ENCODE measurements at regions not wholly inside any gene's neighbourhood (a gene's known extent, or its start where the extent isn't known, plus 50 kb on each side); places are given as distances from the start of the nearest gene placed in this dataset.

DNA sequence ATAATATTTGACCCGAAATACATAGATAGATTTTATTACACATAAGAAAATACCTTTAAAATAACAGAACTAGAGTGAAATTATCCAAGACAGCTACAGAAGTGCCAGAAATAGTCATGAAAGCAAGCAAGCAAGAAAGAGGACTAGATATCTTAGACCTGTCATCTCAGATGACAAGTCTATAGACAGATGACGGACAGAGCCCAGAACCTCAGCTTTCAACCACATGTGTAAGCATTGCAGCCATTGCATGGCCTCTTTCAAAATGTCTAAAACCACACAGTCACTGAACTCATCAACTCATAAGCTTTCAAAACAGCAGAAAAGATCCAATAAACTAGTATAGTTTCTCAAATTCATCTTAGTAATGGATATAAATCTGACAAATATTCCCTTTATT lies 59.8 kb upstream of the FHIT start:
- DNase-seq, result no peak

DNA sequence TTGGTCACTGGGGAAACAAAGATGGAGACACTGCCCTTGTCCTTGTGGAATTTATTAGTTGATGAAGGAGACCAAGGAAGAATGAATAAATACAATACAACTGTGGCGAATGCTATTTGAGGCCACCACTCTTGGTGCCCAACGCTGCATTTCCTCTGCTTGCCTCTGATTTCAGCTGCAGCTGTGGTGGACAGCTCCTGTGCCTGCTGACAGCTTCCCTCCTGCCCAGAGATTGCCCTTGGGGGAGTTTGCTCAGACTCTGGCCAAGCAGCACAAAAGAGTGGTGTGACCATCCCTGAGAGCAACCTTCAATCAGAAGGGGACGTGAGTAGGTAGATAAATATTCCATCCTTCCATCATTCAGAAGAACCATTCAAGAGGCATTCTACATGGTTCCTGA lies 64.6 kb upstream of the FHIT start:
- no peak for DNase-seq

DNA sequence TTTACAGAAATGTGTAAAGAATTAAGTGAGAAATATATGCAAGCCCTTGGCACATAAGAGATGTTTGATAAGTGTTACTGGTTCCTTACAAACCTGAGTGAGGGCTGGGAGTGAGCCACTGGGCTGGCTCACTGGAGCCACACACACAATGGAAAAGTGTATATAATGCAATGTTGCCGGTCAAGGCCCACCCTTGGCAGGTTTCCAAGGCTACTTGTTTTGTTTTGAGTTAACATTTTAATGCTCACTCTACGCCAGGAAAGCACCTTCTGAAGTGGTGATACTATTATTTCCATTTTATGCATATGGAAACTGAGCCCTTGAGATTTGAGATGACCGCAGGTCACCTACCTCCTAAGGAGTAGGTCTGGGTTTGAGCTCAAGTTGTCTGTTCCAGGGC lies 71.8 kb upstream of the FHIT start:
- DNase-seq, result no peak

DNA sequence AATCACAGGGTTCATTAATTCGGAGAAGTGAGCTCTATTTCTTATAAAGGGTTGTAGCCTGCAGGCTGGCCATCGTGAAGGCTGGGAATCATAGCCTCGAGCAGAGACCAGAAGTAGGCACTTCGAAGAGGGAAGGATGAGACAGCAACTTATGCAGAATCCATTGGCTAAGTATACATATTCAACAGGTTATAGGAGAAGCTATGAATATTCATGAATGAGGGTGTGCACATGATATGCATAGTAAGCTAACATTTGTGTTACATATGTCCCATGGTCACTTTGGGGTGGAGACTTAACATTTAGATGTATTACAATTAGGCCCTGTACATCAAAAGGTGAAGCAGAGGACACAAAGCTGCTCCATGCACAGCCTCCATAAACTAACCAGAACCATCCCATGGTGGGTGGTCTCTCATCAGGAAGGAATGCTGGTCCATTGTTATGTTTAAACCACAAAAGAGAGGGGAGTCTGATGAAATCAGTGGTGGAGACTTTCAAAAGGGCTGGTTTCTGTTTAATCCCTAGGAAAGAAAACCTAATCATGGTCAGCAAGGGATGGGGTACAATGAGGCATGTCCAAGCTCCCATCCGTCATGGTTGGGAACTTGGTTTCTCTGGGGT lies 80.8 kb upstream of the FHIT start:
- DNase-seq, result no peak

DNA sequence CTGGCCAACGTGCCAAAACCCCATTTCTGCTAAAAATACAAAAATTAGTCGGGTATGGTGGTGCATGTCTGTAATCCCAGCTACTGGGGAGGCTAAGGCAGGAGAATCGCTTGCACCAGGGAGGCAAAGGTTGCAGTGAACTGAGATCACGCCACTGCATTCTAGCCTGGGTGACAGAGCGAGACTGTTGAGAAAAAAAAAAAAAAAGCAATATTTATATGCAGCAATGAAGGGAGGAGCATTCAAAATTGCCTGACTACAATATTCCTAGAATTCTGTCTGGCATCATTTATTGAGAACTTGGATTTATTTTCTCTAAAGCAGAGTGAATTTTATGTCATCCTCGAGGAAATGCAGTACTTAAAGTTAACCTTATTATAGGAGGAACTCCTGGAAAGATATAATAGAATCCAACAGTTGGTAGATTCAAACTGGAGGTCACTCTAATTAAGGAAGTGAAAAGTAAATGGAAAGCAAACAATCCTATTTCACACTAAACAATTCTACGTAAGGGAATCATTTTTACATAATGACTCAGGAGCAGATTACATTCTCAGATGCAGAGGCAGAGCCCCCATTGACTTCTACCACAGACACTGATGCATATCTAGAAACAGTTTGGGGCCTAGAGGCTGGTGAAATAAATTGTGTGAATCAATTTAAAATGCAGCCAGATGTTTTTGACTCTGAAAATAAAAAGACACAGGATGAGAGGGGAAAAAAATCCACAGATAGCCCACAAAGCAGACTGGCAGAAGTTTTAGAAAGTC lies 82.1 kb upstream of the FHIT start:
- DNase-seq, result no peak

DNA sequence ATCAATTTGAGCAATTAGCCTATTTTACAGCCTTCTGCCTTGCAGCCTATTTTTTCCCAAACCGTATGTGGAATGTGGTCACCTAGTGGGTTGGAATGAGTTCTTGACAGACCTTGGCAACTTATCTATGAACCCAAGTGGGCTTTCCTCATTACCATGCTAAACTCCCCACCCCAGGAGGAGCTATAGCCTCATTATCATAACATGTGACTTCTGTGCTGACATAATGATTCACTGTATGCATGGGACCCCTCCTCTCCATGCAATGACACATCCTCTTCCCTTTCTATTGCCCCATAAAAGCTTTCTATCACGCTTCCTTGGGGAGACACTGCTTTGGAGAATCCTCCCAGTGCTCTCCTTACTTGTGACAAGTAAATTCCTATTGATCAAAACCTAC lies 83.5 kb upstream of the FHIT start:
- no peak for DNase-seq

DNA sequence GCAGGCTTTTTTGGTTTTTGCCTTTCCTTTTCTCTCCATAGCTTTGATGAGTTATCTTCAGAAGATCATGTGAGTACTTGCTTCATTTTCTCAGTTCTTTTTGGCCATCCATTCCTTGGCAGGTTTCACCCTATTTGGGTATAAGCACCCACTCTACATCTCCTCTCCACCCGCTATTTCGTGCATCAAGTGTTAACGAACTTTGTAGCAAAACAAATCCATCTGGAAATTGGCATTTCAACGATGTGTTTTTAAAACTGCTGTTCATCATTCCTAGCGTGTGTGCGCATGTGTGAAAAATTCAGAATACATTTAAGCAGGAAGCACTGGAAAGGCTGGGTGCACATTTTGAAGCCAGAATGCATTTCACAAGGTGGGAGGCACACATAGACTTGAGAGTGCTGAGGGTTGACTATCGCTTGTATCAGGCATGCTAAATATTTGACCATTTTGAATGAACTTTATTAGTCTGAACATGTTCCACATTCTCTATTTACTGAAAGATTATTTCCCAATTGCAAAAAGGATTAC lies 89.7 kb upstream of the FHIT start:
- DNase-seq, result no peak

DNA sequence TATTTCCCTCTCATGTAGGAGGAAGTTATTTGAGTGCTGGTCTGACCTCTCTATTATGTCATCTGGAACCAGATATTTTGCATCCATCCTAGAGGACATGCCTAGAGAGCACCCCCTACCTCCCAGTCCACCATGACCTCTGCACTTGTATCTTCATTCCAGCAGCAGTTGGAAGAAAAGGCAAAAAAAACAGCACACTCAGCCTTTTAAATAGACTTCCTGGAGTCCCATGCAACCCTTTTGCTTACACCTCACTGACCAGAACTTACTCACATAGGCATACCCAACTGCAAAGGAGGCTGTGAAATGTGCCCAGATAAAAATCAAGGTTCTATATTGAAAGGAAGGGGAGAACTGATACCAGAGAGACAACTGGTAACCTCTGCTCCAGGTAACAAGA lies 92.3 kb upstream of the FHIT start:
- no peak for DNase-seq

DNA sequence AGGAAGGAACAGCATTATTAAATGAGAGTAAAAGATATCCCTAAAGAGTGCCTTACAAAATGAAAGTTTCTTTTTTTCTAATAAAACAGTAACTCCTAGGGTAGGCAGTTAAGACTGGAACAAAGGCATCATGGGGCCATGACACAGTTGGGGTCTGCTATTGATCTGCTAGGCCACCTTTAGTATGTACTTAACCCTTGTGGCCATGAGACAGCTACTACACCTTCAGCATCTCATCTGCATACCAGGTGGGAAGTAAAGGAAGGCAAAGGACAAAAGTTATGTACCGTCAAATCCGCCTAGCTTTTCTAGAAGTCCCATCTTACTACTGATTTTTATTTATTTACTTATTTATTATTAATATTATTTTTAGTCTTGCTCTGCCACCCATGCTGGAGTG lies 93.8 kb upstream of the FHIT start:
- no peak for DNase-seq

DNA sequence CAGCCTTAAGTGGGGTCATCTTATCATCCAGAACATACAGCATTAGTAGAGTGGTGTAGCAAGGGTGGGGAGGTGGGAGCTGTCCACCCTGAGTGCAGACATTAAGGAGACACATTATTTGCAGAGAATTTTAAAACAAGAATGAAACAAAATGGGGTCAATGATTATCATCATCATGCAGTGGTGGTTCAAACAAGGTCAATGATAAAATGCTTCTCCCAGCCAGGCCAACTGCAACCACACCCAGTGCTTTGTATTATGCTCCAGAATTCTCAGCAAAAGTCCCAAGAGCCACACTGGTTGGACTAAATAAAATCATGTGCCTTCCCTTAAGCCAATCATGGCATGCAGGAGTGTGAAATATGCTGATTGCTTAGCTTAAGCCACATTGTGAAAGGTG lies 96.7 kb upstream of the FHIT start:
- no peak for DNase-seq

DNA sequence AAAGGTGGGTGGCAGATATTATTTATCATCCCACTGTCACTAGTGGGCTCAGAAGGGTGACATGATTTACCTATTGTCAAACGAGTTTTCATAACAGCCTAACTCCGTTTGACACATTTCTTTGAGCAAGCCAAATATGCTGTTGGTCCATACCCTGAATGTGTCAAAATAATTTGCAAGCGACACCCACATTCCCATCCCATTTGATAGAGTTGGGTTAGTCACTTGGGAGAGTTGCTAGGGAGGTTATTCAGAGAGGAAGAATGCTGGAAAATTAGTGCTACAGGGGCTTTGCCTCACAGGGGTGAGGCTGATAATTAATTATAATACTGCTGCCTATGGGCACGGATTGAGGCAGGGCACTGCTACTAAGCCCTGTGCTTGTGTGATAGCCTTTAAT lies 98.5 kb upstream of the FHIT start:
- no peak for DNase-seq

DNA sequence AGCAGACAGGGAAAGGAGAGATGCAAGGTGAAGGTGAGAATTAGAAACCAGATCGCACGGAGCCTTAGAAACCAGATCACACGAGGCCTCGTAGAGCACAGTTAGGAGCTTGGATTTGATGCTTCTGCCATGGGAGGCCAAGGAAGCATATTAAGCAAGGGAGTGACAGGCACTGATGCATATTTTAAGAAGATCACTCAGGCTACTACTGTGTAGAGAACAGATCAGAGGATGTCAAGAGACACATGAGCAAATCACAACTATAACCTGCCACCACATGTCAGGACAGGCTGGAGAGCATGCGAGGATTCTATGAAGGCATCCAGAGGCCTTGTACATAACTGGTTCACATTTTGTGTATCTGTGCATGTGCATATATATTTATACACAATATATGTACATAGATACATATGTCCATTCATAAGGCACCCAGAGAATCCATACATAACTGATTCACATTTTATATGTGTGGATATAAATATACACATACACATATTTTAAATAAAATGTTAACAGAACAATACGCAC lies 99.6 kb upstream of the FHIT start:
- DNase-seq, result no peak

DNA sequence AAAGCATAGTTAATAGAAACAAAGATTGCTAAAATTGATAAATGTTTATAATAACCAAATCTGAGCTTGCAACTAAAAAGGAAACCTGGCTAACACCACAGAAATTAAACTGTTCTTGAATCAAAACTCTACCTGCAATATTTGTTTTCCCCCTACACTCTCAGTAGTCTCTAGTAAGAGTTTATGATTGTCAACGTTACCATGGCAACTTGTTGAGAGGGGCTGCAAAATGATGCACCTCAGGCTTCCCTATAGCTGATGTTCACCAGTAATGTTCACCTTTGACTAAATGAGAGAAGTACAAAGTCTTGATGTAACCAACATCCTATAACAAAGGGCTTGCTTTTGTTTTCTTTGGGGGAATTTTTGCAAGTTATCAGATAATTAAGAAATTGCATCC lies 101.1 kb upstream of the FHIT start:
- DNase-seq, result no peak

DNA sequence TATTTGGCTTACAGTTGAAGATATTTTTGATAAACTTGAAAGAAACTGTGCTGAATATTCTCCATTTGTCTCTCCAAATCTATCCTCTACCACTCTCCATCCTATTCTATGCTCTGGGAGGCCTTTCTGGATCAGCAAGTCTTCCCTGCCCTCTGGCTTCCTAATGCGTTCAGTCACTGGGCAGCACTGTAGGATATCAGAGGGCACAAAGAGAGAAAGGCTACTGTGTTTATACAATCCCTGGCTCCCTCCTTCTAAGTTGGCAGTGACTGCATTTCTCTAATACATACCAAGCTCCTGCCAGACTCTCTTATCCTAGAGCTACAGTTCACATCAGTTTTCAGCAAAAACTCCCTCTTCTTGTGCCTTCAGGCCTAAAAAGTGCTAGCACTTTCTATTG lies 102.1 kb upstream of the FHIT start:
- DNase-seq, result no peak

DNA sequence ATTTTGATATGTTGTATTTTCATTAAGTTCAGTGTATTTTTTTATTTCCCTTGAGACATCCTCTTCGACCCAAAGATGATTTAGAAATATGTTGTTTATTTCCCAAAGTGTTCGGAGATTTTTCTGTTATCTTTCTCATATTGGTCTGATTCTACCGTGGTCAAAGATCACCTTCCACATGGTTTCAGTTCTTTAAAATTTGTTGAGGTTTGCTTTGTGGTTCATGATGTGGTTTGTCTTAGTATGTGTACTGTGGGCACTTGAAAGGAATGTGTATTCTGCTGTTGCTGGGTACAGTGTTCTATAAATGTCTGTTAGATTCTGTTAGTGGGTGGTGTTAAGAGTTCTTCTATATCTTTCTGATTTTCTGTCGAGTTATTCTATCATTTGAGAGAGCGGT lies 103.4 kb upstream of the FHIT start:
- no peak for DNase-seq

DNA sequence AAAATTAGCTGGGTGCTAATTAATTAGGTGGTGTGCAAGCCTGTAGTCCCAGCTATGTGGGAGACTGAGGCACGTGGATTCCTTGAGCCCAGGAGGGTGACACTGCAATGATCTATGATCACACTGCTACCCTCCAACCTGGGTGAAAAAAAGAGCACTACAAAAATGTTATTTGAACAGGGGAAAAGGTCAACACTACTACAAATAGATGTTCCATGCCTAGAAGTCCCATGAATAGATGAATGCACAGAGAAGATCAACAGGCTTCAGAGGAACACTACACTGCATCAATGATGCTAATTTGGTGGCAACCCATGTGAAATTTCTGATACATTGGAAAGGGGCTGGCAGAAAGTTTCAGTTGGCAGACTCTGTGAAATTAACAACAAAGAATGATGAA lies 105.4 kb upstream of the FHIT start:
- DNase-seq, result no peak

DNA sequence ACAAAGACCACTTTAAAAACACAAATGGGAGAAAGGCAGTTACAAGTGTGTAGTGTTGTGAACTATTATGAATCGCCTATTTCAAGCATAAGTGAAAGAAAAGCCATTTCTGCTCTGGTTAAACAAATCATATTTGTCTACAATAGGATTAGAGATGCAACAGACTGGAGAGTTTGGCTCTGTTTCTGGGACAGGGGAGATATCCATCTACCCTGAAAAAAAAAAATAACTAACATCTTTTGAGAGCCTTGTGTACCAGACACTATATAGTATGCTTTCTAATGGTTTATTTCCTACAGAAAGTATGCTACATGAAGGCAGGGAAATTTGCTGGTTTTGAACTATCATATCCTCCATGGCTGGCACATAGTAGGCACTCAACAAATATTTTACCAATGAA lies 106.7 kb upstream of the FHIT start:
- no peak for DNase-seq

DNA sequence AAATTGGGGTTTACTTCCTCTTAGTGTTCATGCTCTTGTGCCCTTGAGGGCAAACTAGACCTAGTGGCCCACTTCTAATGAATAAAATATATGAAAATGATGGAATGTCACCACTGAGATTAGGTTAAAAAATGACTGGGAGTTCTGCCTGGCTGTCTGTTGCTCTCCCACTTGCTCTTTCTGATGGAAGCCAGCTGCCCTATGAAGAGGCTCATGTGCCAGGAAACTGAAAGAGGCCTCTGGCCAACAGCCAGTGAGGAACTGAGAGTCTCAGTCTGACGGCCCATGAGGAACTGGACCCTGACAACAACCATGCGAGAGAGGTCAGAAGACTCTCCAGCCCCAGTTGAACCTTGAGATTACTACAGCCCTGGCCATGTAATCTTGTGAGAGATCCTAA lies 107.1 kb upstream of the FHIT start:
- DNase-seq, result peak; percentile 5

DNA sequence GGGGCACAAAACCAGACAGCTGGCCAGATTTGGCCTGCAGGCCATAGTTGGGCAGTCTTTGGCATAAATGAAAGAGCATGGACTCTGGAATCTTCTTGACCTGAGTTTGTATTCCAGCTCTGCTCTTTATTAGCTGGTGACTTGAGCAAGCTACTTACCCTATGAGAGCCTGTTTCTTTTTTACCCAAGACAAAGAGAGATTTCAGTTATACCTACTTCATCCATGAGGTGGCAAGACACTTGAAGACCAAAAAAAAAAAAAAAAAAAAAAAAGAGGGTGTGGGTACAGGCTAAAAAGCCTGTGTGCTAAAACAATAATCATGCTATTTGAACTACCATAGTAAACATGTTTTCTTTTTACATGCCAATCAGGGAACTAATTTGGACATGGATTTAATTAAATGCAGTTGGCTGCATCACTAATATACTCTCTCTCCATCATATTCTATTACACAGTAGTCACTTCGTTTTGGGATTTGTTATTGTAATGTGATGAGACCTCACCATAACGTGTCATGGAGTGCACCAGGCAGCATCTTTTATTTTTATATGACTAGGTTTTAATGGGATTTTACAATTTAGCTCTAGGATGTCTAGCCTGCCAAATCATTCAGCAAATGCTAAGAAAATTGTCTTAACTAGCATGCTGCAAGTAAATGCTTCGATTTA lies 109.2 kb upstream of the FHIT start:
- no peak for DNase-seq

DNA sequence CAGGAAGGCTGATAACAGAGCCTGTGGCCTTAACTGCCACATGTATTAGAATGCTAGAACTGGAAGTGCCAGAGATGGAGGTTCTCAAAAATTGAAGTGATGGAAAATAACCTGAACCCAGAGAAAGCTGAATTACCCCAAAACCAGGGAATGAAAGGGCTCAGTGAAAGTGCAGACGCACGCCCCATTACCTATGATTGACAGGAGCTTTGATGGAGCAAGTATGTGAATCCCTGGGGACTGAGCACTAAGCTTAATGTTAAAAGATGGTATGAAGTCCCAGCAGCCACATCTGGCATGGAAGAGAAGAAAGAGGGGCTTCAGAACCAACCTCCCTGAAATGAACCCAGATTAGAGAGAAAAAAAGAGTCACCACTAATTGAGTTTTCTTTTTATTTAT lies 118.4 kb upstream of the FHIT start:
- DNase-seq, result no peak

DNA sequence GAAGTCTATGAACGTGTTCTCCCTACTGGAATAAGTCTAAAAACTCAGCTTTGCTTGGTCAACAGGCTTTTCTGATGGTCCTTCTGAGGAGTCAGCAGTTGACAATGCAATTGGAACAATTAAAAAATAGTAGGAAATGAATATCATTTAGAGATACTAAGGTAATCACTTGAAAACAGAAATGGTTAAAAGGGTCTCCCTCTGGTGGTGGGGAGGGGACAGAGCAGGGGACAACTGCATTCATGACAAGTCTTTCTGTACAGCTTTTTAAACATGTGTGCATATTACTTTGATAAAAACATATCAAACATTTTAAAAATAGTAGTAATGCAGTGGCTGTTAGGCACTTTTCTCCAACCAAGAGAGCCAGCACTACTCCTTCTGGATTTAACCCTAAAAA lies 119.9 kb upstream of the FHIT start:
- peak; percentile 15 for DNase-seq

DNA sequence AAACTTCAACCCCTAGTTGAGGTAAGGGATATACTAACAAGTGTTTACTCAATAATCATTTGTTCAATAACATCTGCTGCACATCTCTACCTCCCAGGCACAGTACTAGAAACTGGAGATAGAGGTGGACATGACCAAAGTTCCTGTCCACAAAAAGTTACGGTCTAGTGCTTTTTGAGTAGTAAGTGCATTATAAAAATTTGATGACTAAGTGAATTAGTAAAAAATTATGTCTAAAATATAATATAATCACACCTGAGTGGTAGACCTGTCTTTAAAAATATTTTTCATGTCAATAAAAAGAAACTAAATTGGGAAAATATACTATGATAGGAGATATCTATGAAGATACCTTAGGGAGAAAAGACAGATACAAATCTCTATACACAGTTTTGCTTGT lies 121.5 kb upstream of the FHIT start:
- DNase-seq, result no peak

DNA sequence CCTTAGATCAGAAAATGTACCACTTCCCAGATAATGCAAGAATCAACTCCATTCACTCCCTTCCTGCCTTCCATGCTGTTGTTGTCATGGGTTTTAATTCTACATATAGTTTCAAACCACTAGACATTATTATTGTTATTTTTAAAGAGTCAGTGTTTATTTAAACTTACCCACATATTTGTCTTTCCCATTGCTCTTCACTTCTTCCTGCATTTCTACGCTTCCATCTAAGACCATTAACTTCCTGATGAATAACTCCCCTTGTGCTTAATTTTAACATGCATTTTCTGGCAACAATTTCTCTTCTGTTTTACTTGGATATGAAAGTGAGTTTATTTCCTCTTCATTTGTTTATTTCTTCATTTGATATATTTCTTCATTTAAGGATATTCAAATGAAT lies 127.1 kb upstream of the FHIT start:
- no peak for DNase-seq

DNA sequence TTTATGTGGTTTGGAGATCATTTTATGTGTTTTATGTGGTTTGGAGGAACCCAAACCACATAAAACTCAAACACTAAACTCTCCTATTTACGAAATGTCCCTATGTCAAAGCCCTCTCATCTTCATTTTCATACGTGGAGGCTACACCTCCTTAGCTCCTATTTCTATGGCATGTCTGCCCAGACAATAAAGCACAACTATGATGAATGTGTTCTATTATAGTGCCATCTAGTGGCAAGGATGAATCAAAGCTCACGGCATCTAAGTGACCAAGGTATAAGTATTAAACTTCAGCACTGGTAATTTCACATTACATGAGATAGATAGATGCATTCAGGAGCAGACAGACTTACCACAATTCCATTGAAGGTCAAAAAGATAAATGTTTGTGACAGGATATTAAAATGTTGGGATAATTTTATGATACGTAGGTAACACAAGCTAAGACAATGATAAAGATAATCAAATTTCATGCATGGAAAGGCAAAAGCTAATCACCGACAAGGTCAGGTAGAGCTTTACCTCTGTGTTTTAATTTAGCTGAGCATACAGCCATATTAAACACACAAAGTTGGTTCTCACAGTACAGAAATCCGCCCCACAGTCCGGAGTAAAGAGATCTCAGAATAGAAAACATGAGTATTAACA lies 130.6 kb upstream of the FHIT start:
- DNase-seq, result peak; percentile 53

All from CD4-positive, alpha-beta T cell treated with Interleukin-17A for 1 hour (primary cell).